ENCODE measurements at regions not wholly inside any gene's neighbourhood (a gene's known extent, or its start where the extent isn't known, plus 50 kb on each side); places are given as distances from the start of the nearest gene placed in this dataset.

- DNase-seq: no peak
These were observed 83.0 kb upstream of the IFNE start for GRCh38 chr9:21565155-21565554.

GRCh38 chr9:21567926-21568325 is 85.8 kb upstream of the IFNE start:
- DNase-seq: no peak

GRCh38 chr9:21568484-21568883 is 86.4 kb upstream of the IFNE start:
- no peak for DNase-seq

- DNase-seq: no peak
These were observed 87.6 kb upstream of the IFNE start for GRCh38 chr9:21569721-21570120.

GRCh38 chr9:21570643-21571275 is 88.6 kb upstream of the IFNE start:
- no peak for DNase-seq

GRCh38 chr9:21574261-21574660 is 92.1 kb upstream of the IFNE start:
- DNase-seq: no peak

- no peak for DNase-seq
These were observed 94.4 kb upstream of the IFNE start for GRCh38 chr9:21576331-21577189.

GRCh38 chr9:21579247-21579671 is 97.1 kb upstream of the IFNE start:
- DNase-seq: no peak

- DNase-seq: no peak
These were observed 97.6 kb upstream of the IFNE start for GRCh38 chr9:21579743-21580142.

GRCh38 chr9:21580636-21581378 is 98.7 kb upstream of the IFNE start:
- DNase-seq: no peak

GRCh38 chr9:21583628-21584377 is 101.7 kb upstream of the IFNE start:
- no peak for DNase-seq

- DNase-seq: no peak
These were observed 102.8 kb upstream of the IFNE start for GRCh38 chr9:21584890-21585289.

- no peak for DNase-seq
These were observed 103.9 kb upstream of the IFNE start for GRCh38 chr9:21585756-21586752.

- DNase-seq: no peak
These were observed 107.4 kb upstream of the IFNE start for GRCh38 chr9:21589344-21590056.

- DNase-seq: no peak
These were observed 108.2 kb upstream of the IFNE start for GRCh38 chr9:21590058-21590996.

- DNase-seq: no peak
These were observed 109.3 kb upstream of the IFNE start for GRCh38 chr9:21591221-21592062.

GRCh38 chr9:21592063-21592338 is 109.9 kb upstream of the IFNE start:
- no peak for DNase-seq

GRCh38 chr9:21597284-21597683 is 115.2 kb upstream of the IFNE start:
- DNase-seq: no peak

- DNase-seq: no peak
These were observed 116.6 kb upstream of the IFNE start for GRCh38 chr9:21598749-21599148.

Measured in NCI-H774 (cell line).